AG10803 (cell line): ENCODE measurements at regions not wholly inside any gene's neighbourhood (a gene's known extent, or its start where the extent isn't known, plus 50 kb on each side); places are given as distances from the start of the nearest gene placed in this dataset.

Source experiments
- DNase-seq: peaks from one replicate; pipeline ENCODE4 v3.0.0; 2010; ENCODE audit warnings: low read depth
- H3K4me3 ChIP-seq: 2 replicates; pipeline ENCODE4 v1.5.1; 2011; ENCODE audit warnings: mild to moderate bottlenecking, low read length, control low read depth
- TF ChIP-seq, protein P1 (sequence below): conservative IDR thresholded peaks from 2 replicates; pipeline ENCODE4 v1.5.1; 2011; ENCODE audit warnings: mild to moderate bottlenecking, low read length, control low read depth, inconsistent platforms

- no peak for DNase-seq
- TF ChIP-seq, protein P1, sequence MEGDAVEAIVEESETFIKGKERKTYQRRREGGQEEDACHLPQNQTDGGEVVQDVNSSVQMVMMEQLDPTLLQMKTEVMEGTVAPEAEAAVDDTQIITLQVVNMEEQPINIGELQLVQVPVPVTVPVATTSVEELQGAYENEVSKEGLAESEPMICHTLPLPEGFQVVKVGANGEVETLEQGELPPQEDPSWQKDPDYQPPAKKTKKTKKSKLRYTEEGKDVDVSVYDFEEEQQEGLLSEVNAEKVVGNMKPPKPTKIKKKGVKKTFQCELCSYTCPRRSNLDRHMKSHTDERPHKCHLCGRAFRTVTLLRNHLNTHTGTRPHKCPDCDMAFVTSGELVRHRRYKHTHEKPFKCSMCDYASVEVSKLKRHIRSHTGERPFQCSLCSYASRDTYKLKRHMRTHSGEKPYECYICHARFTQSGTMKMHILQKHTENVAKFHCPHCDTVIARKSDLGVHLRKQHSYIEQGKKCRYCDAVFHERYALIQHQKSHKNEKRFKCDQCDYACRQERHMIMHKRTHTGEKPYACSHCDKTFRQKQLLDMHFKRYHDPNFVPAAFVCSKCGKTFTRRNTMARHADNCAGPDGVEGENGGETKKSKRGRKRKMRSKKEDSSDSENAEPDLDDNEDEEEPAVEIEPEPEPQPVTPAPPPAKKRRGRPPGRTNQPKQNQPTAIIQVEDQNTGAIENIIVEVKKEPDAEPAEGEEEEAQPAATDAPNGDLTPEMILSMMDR: no peak
- no peak overlapping the region for H3K4me3 ChIP-seq
Observed at GRCh38 chr22:49021926-49022815, 805.5 kb downstream of the BRD1 start.

DNA sequence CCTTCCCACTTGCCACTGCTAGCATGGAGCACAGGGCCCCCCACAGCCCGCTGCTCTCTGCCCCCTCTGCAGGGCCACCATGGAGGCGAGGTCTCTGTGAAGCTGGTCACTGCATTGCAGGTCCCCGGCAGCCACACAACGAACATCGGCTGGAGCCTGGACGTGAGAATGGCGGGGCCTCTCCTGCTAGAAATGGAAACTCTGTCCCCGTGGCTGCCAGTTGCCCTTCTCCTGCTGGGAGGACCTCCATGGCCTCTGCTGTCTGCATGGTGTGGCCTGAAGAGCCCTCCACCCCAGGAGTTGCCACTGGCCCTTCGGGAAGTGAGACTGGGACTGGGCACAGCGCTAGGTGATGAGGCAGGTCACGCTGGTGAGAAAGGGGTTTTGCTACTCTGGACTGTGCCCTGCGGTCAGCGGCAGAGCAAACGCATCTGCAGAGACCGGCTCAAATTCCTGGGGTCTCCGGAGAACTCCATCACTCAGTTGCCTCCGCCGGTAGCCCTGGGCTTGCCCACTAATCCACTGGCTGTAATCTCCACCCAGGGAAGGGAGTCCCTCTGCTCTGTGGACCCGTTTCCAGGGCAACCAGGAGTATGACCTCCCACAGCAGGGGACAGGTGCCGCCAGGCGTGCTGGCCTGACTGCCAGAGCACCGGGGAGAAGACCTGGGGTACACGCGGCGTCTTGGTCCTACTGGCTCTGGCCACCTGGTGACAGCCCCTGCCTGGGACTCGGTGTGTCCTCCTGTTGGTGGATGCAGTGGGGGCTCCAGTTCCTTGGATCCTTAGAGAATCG is 806.3 kb downstream of the BRD1 start:
- no peak for DNase-seq
- TF ChIP-seq, protein P1: no peak

GRCh38 chr22:49019737-49020713 is 807.6 kb downstream of the BRD1 start:
- no peak for DNase-seq
- TF ChIP-seq, protein P1: no peak
- H3K4me3 ChIP-seq: no peak overlapping the region

More for the DNA sequence above, 806.3 kb downstream of the BRD1 start:
- no peak overlapping the region for H3K4me3 ChIP-seq

DNA sequence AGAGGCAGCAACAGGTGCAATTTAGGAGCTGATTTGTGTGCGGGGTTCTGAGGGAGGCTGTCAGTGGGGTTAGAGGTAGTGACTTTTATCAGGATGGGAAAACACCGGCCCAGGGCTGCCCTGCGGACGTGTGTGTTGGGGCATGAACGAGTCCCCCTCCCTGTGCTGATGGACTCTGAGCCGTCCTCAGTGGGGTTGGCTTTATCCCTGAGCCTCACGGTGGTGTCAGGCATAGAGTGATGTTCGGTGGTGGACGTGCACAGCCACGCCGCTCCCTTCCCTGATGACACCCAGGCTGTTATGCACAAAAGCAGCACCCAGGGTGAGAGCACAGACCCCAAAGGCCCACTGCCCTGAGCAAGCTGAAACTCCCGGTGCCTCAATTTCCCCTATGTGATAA is 809.1 kb downstream of the BRD1 start:
- TF ChIP-seq, protein P1: no peak
- no peak overlapping the region for H3K4me3 ChIP-seq
- no peak for DNase-seq

GRCh38 chr22:49017482-49018329 is 810.0 kb downstream of the BRD1 start:
- no peak overlapping the region for H3K4me3 ChIP-seq
- TF ChIP-seq, protein P1: no peak
- no peak for DNase-seq

GRCh38 chr22:49016909-49017481 is 810.7 kb downstream of the BRD1 start:
- H3K4me3 ChIP-seq: no peak overlapping the region
- TF ChIP-seq, protein P1: no peak
- DNase-seq: no peak
